ENCODE measurements at regions not wholly inside any gene's neighbourhood (a gene's known extent, or its start where the extent isn't known, plus 50 kb on each side); places are given as distances from the start of the nearest gene placed in this dataset.

- no peak for DNase-seq (ENCODE audit: low spot score)
Observed at GRCh38 chr5:26669523-26669922, 368.9 kb downstream of the CDH9 start.

DNA sequence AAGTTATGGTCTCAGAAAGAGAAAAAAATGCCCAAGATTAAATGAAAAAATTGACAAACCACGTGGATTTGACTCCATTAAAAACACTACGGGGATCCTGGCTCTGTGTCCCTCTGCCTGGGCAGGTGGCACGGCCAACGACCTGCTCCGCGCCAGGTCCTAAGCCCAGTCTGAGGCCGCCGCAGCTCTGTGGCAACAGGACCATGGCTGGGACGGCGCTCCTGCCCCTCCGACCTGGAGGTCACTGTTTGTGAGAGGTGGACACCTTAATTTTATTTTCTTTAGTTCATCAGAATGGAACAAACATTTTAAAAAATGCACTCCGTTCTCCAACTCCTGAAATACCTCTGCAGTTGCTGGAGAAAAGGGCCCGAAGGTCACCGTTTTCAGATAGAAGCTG, 369.4 kb downstream of the CDH9 start:
- DNase-seq (ENCODE audit: low spot score), result no peak

GRCh38 chr5:26666371-26666770, 372.0 kb downstream of the CDH9 start:
- no peak for DNase-seq (ENCODE audit: low spot score)

DNA sequence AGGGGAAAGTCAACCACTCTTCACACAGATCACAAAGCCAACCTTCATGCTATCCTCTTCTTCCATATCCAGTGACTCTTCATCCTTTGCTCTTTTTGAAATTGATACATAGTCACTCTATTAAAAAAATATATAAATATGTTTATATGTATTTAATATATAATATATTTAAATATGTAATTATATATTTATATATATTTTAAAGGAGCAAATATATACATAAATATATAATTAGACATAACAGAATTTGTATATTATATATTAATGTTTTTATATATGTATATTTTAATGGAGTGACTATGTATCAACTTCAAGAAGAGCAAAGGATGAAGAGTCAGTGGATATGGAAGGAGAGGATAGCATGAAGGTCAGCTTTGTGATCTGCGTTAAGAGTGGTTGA, 374.9 kb downstream of the CDH9 start:
- no peak for DNase-seq (ENCODE audit: low spot score)

DNA sequence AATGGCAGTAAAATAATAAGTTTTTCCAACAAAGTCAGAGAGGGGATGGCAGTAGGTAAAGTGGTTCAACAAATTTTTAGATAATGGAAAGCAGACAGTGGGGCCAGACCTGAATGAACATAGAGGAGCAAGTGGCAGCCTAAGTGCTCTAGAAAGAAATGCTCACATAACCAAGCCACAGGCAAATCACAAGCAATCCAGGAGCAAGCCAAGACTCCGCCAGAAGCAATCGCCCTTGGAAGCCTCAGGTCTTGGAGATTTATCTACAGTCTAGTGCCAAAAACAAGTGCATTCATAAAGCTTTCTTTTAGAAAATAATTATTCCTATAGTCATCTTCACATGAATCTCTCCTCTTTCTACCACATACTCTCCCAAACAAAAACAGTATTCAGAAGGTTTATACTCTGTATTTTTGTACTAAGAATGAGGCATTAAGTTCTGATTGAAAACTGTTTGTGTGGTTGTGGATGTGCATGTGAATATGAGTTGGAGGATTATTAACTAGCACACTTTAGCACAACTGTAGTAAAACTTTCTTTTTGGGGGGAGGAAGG, 375.5 kb downstream of the CDH9 start:
- no peak for DNase-seq (ENCODE audit: low spot score)

DNA sequence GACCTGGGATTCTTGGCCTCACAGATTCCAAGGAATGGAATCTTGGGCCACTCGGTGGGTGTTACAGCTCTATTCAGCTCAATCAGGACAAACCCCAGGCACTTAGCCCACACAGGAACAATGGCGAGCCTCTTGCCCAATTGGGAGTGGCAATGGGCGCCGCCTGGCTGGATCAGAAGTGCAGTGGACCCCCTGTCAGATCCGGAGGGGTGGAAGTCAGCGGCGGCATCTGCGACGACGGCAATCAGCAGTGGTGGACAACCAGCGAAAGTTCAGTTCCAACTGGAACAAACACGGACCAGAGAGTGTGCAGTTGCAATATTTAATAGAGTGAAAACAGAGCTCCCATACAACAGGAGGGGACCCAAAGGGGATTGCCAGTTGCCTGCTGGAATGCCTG, 378.3 kb downstream of the CDH9 start:
- no peak for DNase-seq (ENCODE audit: low spot score)

GRCh38 chr5:26649000-26649399, 389.4 kb downstream of the CDH9 start:
- no peak for DNase-seq (ENCODE audit: low spot score)

- DNase-seq (ENCODE audit: low spot score), result no peak
Observed at GRCh38 chr5:26647781-26648180, 390.6 kb downstream of the CDH9 start.

DNA sequence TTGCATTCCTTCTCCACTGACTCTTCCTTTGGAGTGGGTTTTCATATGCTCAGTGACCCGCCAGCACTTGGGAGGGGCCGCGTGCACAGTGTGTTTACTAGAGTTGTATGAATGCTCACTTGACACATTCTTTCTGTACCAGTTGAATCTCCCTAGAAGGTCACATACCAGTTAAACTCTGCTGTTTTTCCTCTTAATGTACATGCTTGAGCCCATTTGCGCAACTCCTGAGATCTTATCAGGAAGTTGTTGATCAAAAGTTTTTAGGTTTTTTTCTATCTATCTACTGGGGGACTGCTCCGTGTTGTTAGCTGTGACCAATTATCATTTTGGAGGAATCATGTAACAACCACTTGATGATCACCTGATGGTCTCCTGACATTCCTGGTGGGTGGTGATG, 392.7 kb downstream of the CDH9 start:
- no peak for DNase-seq (ENCODE audit: low spot score)

- no peak for DNase-seq (ENCODE audit: low spot score)
Observed at GRCh38 chr5:26641492-26641891, 396.9 kb downstream of the CDH9 start.

- no peak for DNase-seq (ENCODE audit: low spot score)
Observed at GRCh38 chr5:26625099-26625498, 413.3 kb downstream of the CDH9 start.

- no peak for DNase-seq (ENCODE audit: low spot score)
Observed at GRCh38 chr5:26622947-26623346, 415.4 kb downstream of the CDH9 start.

DNA sequence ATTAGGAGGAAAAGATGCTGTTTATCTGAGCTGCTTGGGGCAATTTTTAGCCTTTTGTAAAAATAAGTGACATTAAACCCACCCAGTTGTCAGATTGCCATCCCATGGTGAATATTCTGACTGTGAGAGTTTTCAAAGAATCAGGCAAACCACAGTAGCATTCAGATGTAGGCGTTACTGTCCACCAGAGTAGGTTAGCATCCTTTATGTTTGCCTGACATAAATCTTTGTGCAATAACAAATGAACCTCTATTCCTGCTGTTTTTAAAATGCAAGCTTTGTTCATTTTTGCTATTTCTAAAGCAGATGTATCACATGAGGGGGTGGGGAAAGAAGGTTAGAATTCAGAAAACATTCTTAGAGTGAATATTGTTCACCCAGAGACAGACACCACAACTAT, 427.8 kb downstream of the CDH9 start:
- no peak for DNase-seq (ENCODE audit: low spot score)

GRCh38 chr5:26601563-26601962, 436.8 kb downstream of the CDH9 start:
- no peak for DNase-seq (ENCODE audit: low spot score)

DNA sequence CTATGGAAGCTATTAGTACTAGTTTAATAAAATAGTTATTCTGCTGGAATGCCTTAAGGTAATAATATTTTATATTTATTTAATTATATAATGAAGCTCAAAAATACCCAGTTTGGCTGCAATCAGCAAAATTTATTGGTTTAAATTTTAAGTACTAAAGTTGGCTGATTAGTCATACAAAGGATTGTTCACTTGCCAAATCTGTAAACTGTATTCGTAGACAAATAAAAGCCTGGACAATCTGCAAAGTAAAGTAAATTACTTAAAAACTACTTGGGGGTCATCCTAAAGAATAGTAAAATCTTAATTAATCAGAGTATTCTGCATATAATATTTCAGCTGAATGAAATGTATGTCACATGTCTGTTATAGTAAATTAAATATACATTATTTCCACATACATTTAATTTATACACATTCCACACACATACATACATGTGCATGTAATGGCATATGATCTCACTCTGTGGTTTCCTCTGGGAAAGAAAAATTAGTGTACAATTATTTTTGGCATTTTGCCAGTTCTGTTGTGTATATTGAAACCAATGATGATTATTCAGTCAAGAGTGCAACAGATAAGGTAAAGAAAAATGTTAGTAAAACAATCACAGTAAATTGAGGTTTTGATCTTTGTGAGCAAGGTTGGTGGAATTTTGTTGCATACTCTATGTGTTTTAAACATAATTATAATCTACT, 455.9 kb downstream of the CDH9 start:
- DNase-seq (ENCODE audit: low spot score), result no peak

- DNase-seq (ENCODE audit: low spot score), result no peak
Observed at GRCh38 chr5:26579712-26580111, 458.7 kb downstream of the CDH9 start.

DNA sequence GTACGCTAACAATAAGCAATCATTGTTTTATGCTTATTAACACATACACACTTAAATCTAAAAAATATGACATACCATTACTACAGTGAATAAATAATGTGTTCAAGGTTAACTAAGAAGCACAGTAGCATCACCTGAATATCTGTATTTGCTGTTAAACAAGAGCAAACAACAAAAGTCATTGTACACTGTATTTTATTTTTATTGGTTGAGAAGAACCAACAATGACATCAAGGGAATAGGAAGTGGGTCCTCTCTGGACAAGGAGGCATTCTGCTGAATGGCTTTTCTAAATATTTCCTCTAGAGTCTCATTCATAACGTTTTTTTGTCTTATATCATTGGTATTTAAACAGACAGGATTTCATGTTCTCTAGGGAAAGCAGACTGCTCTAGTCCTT, 460.4 kb downstream of the CDH9 start:
- no peak for DNase-seq (ENCODE audit: low spot score)

GRCh38 chr5:26572480-26572879, 465.9 kb downstream of the CDH9 start:
- DNase-seq (ENCODE audit: low spot score), result no peak

- no peak for DNase-seq (ENCODE audit: low spot score)
Observed at GRCh38 chr5:26569929-26570258, 468.5 kb downstream of the CDH9 start.

DNA sequence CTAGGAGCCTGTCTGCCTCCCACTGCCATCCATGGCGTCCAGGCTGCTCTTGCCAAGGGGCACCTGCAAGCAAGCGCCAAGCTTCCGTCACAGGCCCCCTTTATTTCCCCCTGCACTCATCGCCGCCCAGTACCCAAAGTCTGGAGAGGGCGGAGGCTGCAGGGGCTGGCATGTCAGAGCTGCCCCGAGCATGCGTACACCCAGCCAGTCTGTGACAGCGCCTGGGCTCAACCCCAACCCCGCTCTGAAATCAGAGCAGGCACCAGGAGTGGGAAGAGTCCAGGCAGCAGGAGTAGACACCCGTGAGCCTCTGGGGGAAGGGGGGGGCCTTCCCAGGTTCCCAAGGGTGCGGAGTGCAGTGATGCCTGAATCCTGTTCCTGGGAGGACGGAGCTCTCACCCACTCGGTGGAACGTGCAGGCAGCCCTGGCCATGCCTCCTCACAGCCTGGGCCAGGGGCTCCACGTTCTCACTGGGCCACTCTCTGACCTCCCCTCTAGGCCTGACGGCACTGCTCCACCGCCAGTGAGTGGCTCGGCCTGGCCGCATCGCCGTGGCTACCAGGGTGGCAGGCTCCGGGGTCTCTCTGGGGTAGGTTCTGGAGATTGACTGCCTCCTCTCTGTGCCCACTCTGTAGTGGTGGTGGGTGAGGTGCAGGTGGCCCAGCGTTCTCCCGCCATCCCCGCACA, 469.0 kb downstream of the CDH9 start:
- no peak for DNase-seq (ENCODE audit: low spot score)

GRCh38 chr5:26568316-26568715, 470.1 kb downstream of the CDH9 start:
- no peak for DNase-seq (ENCODE audit: low spot score)

GRCh38 chr5:26563979-26564378, 474.4 kb downstream of the CDH9 start:
- DNase-seq (ENCODE audit: low spot score), result no peak

DNA sequence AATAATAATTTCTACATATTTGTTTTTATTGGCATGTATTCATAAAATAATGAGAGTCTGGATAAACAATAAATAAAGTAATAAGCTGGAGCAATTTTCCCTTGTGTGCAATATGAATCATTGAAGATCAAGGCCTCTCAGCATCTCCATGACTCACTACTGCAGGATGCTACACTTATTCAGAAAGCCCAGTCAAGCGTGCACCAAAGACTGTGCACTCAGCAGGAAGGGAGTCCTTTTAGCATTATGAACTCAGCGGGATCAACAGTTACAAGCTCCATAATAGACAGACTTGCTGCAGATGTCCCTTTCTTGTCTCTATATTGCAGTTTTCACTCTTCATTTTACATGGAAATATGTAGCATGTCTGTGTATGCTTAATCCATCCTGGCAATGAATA, 485.3 kb downstream of the CDH9 start:
- no peak for DNase-seq (ENCODE audit: low spot score)

- DNase-seq (ENCODE audit: low spot score), result no peak
Observed at GRCh38 chr5:26543987-26544386, 494.4 kb downstream of the CDH9 start.
